H1 (cell line): ENCODE measurements at regions not wholly inside any gene's neighbourhood (a gene's known extent, or its start where the extent isn't known, plus 50 kb on each side); places are given as distances from the start of the nearest gene placed in this dataset.

ENCODE experiments used
- CTCF ChIA-PET: fragments of 300-600 bp; sonication (Branson Sonifier 250); formaldehyde crosslinking; loops from one replicate; lab custom pipeline; 2021; ENCODE audit not compliant: partially characterized antibody; lab: Charles Lee
- POLR2A ChIA-PET: fragments of 300-600 bp; sonication (Branson Sonifier 250); formaldehyde crosslinking; loops from one replicate; lab custom pipeline; 2021; ENCODE audit warnings: inconsistent platforms; ENCODE audit not compliant: partially characterized antibody; lab: Charles Lee
- DNase-seq, 2 experiments: peaks; one replicate each; pipeline versions ENCODE4 v3.0.0 to v3.0.0-alpha.2; 2010 to 2022; ENCODE audit warnings: low spot score in 2 of 2, low read depth in 1 of 2, mixed read lengths in 1 of 2
- FAIRE-seq: peaks from 2 replicates; lab custom pipeline; 2011; peaks lifted over from hg19 to GRCh38; lab: Jason Lieb, UNC
- H2AFZ ChIP-seq: 2 replicates; pipeline ENCODE4 v1.8.1; 2012; ENCODE audit warnings: low read length, inconsistent platforms
- H2AK5ac ChIP-seq: 2 replicates; pipeline ENCODE4 v1.6.1; 2013; ENCODE audit warnings: low read depth, low read length
- H2BK120ac ChIP-seq: replicated peaks from 2 replicates; pipeline ENCODE3; 2013; ENCODE audit warnings: low read depth, low read length, inconsistent platforms
- H2BK12ac ChIP-seq: 2 replicates; pipeline ENCODE4 v1.6.1; 2013; ENCODE audit warnings: low read depth, low read length
- H2BK15ac ChIP-seq: 2 replicates; pipeline ENCODE4 v1.6.1; 2013; ENCODE audit warnings: low read length
- H2BK20ac ChIP-seq: 2 replicates; pipeline ENCODE4 v1.6.1; 2013; ENCODE audit warnings: low read length
- H2BK5ac ChIP-seq: 2 replicates; pipeline ENCODE4 v1.6.1; 2013; ENCODE audit warnings: low read depth, low read length
- H3K14ac ChIP-seq: 2 replicates; pipeline ENCODE4 v1.6.1; 2013; ENCODE audit warnings: inconsistent platforms; ENCODE audit not compliant: insufficient read length
- H3K18ac ChIP-seq: 2 replicates; pipeline ENCODE4 v1.6.1; 2013; ENCODE audit warnings: low read length; ENCODE audit errors: extremely low read depth
- H3K23ac ChIP-seq: 2 replicates; pipeline ENCODE4 v1.6.1; 2013; ENCODE audit warnings: inconsistent platforms; ENCODE audit not compliant: insufficient read length
- H3K23me2 ChIP-seq: 2 replicates; pipeline ENCODE4 v1.6.1; 2013; ENCODE audit warnings: low read depth, low read length
- H3K27ac ChIP-seq: 2 replicates; pipeline ENCODE4 v1.6.1; 2011; ENCODE audit warnings: low read depth, low read length, inconsistent platforms
- H3K27me3 ChIP-seq, 4 experiments: replicated peaks in 1 of 4; 1 replicate in 1 of 4; 2 replicates in 3 of 4; pipeline versions ENCODE4 v1.6.1 to v1.8.1; 2011 to 2013; ENCODE audit warnings: low read length in 3 of 4, mild to moderate bottlenecking in 3 of 4, inconsistent platforms in 2 of 4, mixed read lengths in 2 of 4, moderate library complexity in 1 of 4; ENCODE audit not compliant: control insufficient read depth in 3 of 4, insufficient read depth in 3 of 4; ENCODE audit errors: extremely low read depth in 1 of 4
- H3K36me3 ChIP-seq, 4 experiments: 2 replicates each; pipeline versions ENCODE4 v1.6.1 to v1.8.1; 2011 to 2013; ENCODE audit warnings: mild to moderate bottlenecking in 4 of 4, low read length in 3 of 4, moderate library complexity in 2 of 4, control low read depth in 1 of 4, inconsistent platforms in 1 of 4; ENCODE audit not compliant: insufficient read depth in 4 of 4, control insufficient read depth in 2 of 4
- H3K4ac ChIP-seq: replicated peaks from 2 replicates; pipeline ENCODE3; 2013; ENCODE audit warnings: low read length, low read depth, mixed read lengths, inconsistent platforms; ENCODE audit not compliant: insufficient read length
- H3K4me1 ChIP-seq, 4 experiments: replicated peaks in 1 of 4; 1 replicate in 1 of 4; 2 replicates in 3 of 4; pipeline versions ENCODE4 v1.6.1 to v1.8.1; 2011 to 2013; ENCODE audit warnings: low read length in 3 of 4, inconsistent platforms in 2 of 4, mixed read lengths in 1 of 4; ENCODE audit not compliant: insufficient read depth in 4 of 4, control insufficient read depth in 3 of 4
- H3K4me2 ChIP-seq, 2 experiments: 2 replicates each; pipeline versions ENCODE4 v1.6.1 to v1.8.1; 2011 to 2013; ENCODE audit warnings: low read depth in 2 of 2, low read length in 2 of 2, control low read depth in 1 of 2, inconsistent platforms in 1 of 2, mild to moderate bottlenecking in 1 of 2; ENCODE audit not compliant: insufficient read depth in 1 of 2
- H3K4me3 ChIP-seq, 4 experiments: fragments of 200-600, 300-600 bp in 1 of 4; sonication (generic), shearing (Covaris generic), sonication (Bioruptor Twin) in 1 of 4; 2 replicates each; pipeline versions ENCODE4 v1.5.1 to v1.8.1; 2011 to 2016; ENCODE audit warnings: low read length in 4 of 4, low read depth in 3 of 4, control low read depth in 2 of 4, inconsistent platforms in 2 of 4, mild to moderate bottlenecking in 2 of 4, mixed read lengths in 1 of 4, moderate library complexity in 1 of 4; ENCODE audit not compliant: insufficient read depth in 2 of 4; ENCODE audit errors: extremely low read depth in 1 of 4
- H3K56ac ChIP-seq: replicated peaks from 2 replicates; pipeline ENCODE3; 2013; ENCODE audit warnings: low read depth, mild to moderate bottlenecking, mixed read lengths, low read length, inconsistent platforms; ENCODE audit not compliant: insufficient read length
- H3K79me1 ChIP-seq: 2 replicates; pipeline ENCODE4 v1.6.1; 2013; ENCODE audit warnings: low read depth, low read length, control low read depth
- H3K79me2 ChIP-seq, 2 experiments: 2 replicates each; pipeline versions ENCODE4 v1.6.1 to v1.8.1; 2012 to 2013; ENCODE audit warnings: low read length in 2 of 2, mild to moderate bottlenecking in 2 of 2, inconsistent platforms in 1 of 2; ENCODE audit not compliant: insufficient read depth in 2 of 2, control insufficient read depth in 1 of 2
- H3K9ac ChIP-seq, 4 experiments: replicated peaks in 1 of 4; 1 replicate in 1 of 4; 2 replicates in 3 of 4; pipeline versions ENCODE4 v1.6.1 to v1.8.1; 2011 to 2013; ENCODE audit warnings: low read depth in 3 of 4, low read length in 3 of 4, control low read depth in 2 of 4, mild to moderate bottlenecking in 2 of 4, moderate library complexity in 2 of 4, inconsistent platforms in 1 of 4; ENCODE audit errors: extremely low read depth in 1 of 4
- H3K9me3 ChIP-seq, 2 experiments: 2 replicates each; pipeline versions ENCODE4 v1.6.1 to v1.8.1; 2012 to 2013; ENCODE audit warnings: mild to moderate bottlenecking in 2 of 2, moderate library complexity in 2 of 2, control low read depth in 1 of 2, inconsistent platforms in 1 of 2, low read depth in 1 of 2, low read length in 1 of 2, mixed read lengths in 1 of 2; ENCODE audit not compliant: insufficient read depth in 2 of 2
- H4K20me1 ChIP-seq, 2 experiments: replicated peaks in 1 of 2; 2 replicates each; pipeline versions ENCODE3 to v1.8.1; 2011 to 2013; ENCODE audit warnings: inconsistent platforms in 2 of 2, low read length in 2 of 2, mild to moderate bottlenecking in 1 of 2; ENCODE audit not compliant: insufficient read depth in 2 of 2, control insufficient read depth in 1 of 2
- H4K5ac ChIP-seq: 2 replicates; pipeline ENCODE4 v1.6.1; 2013; ENCODE audit warnings: low read length, low read depth, mixed read lengths, inconsistent platforms; ENCODE audit not compliant: insufficient read length
- H4K8ac ChIP-seq: 2 replicates; pipeline ENCODE4 v1.8.0; 2013; ENCODE audit warnings: mild to moderate bottlenecking, moderate library complexity, low read length, inconsistent platforms; ENCODE audit not compliant: insufficient read depth; ENCODE audit errors: extremely low read depth
- H4K91ac ChIP-seq: replicated peaks from 2 replicates; pipeline ENCODE3; 2013; ENCODE audit warnings: low read length, mixed read lengths, inconsistent platforms; ENCODE audit not compliant: insufficient read length
- CHD1 ChIP-seq: IDR thresholded peaks from 2 replicates; pipeline ENCODE4 v1.6.1; 2012; ENCODE audit warnings: low read depth, low read length, improper control_type of control experiment
- CTCF ChIP-seq, 3 experiments: IDR thresholded peaks; 1 replicate in 2 of 3; 2 replicates in 1 of 3; pipeline versions ENCODE4 v1.5.1 to v1.6.1; 2011; ENCODE audit warnings: low read length in 3 of 3, mild to moderate bottlenecking in 3 of 3, inconsistent platforms in 2 of 3, low read depth in 1 of 3, moderate library complexity in 1 of 3; ENCODE audit not compliant: insufficient read depth in 1 of 3; ENCODE audit errors: control extremely low read depth in 1 of 3
- RAD21 ChIP-seq, 2 experiments: IDR thresholded peaks in 1 of 2; conservative IDR thresholded peaks in 1 of 2; 2 replicates each; pipeline ENCODE4 v1.6.1; 2011; ENCODE audit warnings: low read depth in 2 of 2, low read length in 2 of 2, improper control_type of control experiment in 1 of 2, inconsistent platforms in 1 of 2, mild to moderate bottlenecking in 1 of 2, moderate library complexity in 1 of 2
- SIX5 ChIP-seq: IDR thresholded peaks from 2 replicates; pipeline ENCODE4 v1.6.1; 2011; ENCODE audit warnings: mild to moderate bottlenecking, low read depth, low read length
- SP1 ChIP-seq: IDR thresholded peaks from 2 replicates; pipeline ENCODE4 v1.6.1; 2011; ENCODE audit warnings: low read depth, low read length
- SUZ12 ChIP-seq: fragments of 200-600 bp; sonication (generic); IDR thresholded peaks from 2 replicates; pipeline ENCODE4 v1.6.1; 2012; ENCODE audit warnings: mild to moderate bottlenecking, inconsistent platforms, low read length, moderate library complexity, mixed read lengths
- WGBS, 2 experiments: shearing (Covaris generic) in 1 of 2; methylation state at CpG; one replicate each; pipeline versions ENCODE4 v1.1.6 to v1.1.7; 2013 to 2015; ENCODE audit warnings: low lambda C conversion rate in 2 of 2, mixed read lengths in 2 of 2, inconsistent platforms in 1 of 2, low coverage in 1 of 2, missing lambda C conversion rate in 1 of 2; ENCODE audit not compliant: insufficient replicate concordance in 2 of 2, insufficient coverage in 1 of 2, insufficient read length in 1 of 2; ENCODE audit errors: extremely low coverage in 1 of 2, missing lambda C conversion rate in 1 of 2; 5-methylcytosine and 5-hydroxymethylcytosine counted together

GRCh38 chr12:24574538-24574937 lies 374.4 kb downstream of the BCAT1 start:
- Histone ChIP-seq H3K27ac (no peak overlapping the region), H4K20me1 (no peaks in the 10 kb centered on the region), H3K23me2 (no peaks in the 10 kb centered on the region), H4K8ac (no peak overlapping the region), H3K9ac (no peak overlapping the region), H3K27me3 (no peaks in the 10 kb centered on the region; a peak in 1 of 7 replicates), H2BK12ac (no peak overlapping the region), H3K79me1 (no peaks in the 10 kb centered on the region), H3K4me2 (no peak overlapping the region), H3K9me3 (no peaks in the 10 kb centered on the region), H3K18ac (no peak overlapping the region), H3K4ac (no peak overlapping the region), H3K36me3 (no peaks in the 10 kb centered on the region), H2BK5ac (no peak overlapping the region), H3K79me2 (no peaks in the 10 kb centered on the region), H4K91ac (no peak overlapping the region), H2AFZ (no peak overlapping the region), H3K23ac (no peak overlapping the region), H4K5ac (no peak overlapping the region), H3K4me3 (no peak overlapping the region), H3K4me1 (0 out of 7 replicates have a peak, but pooled peaks cover 0 to 4% (median 0%) of the 10 kb centered on the region in 4 experiments), H2BK20ac (no peak overlapping the region), H2BK15ac (no peak overlapping the region), H2BK120ac (no peak overlapping the region), H3K14ac (no peak overlapping the region), H3K56ac (no peak overlapping the region), H2AK5ac (0 out of 2 replicates have a peak overlapping the region, but pooled peaks have one; percentile 70)
- WGBS, 2 experiments, result 82% methylated on average over 4 of the region's 4 CpGs; no CpG with 5 or more reads in 1 of the 2 experiments
- DNase-seq (no peak), FAIRE-seq (no peak)
- TF ChIP-seq SP1 (no peak), SIX5 (no peak), CTCF (IDR thresholded peaks at IDR 0.05; ENCODE audit: control extremely low read depth in 1 of 3, insufficient read depth in 1 of 3, low read depth in 1 of 3, low read length in 3 of 3) (peak in 1 of 3 experiments; percentile 7; a peak in 1 of 4 replicates), CHD1 (no peak), RAD21 (IDR thresholded peaks at IDR 0.05 in 1 of 2, conservative IDR thresholded peaks at IDR 0.05 in 1 of 2; ENCODE audit: low read depth in 2 of 2, low read length in 2 of 2) (peak in 1 of 2 experiments; percentile 24; a peak in 1 of 4 replicates), SUZ12 (no peak)
- ChIA-PET CTCF (no interaction called here), POLR2A (no interaction called here)
